HCT116 (cell line): ENCODE measurements at regions not wholly inside any gene's neighbourhood (a gene's known extent, or its start where the extent isn't known, plus 50 kb on each side); places are given as distances from the start of the nearest gene placed in this dataset.

ENCODE experiments used
- ATAC-seq: fragments of 200-7000 bp; cut with Tn5 transposase; 2 replicates; pipeline ENCODE4 v1.9.1; 2020; ENCODE audit warnings: mild to moderate bottlenecking, moderate library complexity
- BruUV-seq: library from RNA; stranded (reverse); fragments of 400-500 nt; replicated peaks from 2 replicates; lab custom pipeline; 2021; lab: Mats Ljungman, UMichigan
- CTCF ChIA-PET: fragments of 300-600 bp; sonication (Branson Sonifier 250); formaldehyde crosslinking; loops from one replicate; lab custom pipeline; 2021; ENCODE audit warnings: antibody characterized with exemption; lab: Charles Lee
- POLR2A ChIA-PET: fragments of 300-600, 350-600 bp; sonication (Branson Sonifier 250); formaldehyde crosslinking; loops from one replicate; lab custom pipeline; 2021; ENCODE audit warnings: antibody characterized with exemption; lab: Charles Lee
- RAD21 ChIA-PET, 2 experiments: fragments of 300-600 bp; sonication (Branson Sonifier 250); formaldehyde crosslinking; loops; one replicate each; lab custom pipeline; 2023; ENCODE audit warnings: low total read pairs in 2 of 2; ENCODE audit not compliant: uncharacterized antibody in 2 of 2, unreplicated experiment in 2 of 2, low non-redundant PET in 1 of 2; lab: Charles Lee
- DNase-seq: peaks from one replicate; pipeline ENCODE4 v3.0.0-alpha.2; 2010; ENCODE audit warnings: low read depth, low spot score
- H2AFZ ChIP-seq: fragments of 200-600 bp; shearing (Covaris generic), sonication (generic); 2 replicates; pipeline ENCODE4 v1.6.1; 2017; ENCODE audit warnings: low read depth, mixed run types, mixed read lengths, antibody characterized with exemption, low read length; ENCODE audit not compliant: poor library complexity, severe bottlenecking
- H3K27ac ChIP-seq: 2 replicates; pipeline ENCODE4 v1.5.1; 2012; ENCODE audit warnings: low read depth, low read length
- H3K27me3 ChIP-seq: fragments of 200-600 bp; sonication (generic); 2 replicates; pipeline ENCODE4 v1.6.1; 2016; ENCODE audit warnings: mixed run types, low read length, mixed read lengths; ENCODE audit not compliant: insufficient read depth
- H3K36me3 ChIP-seq, 2 experiments: fragments of 200-500 bp in 1 of 2; fragments of 200-600 bp in 1 of 2; sonication (Bioruptor generic) in 1 of 2; sonication (generic) in 1 of 2; 2 replicates each; pipeline versions ENCODE4 v1.5.1 to v1.6.1; 2014 to 2016; ENCODE audit warnings: low read length in 2 of 2, inconsistent platforms in 1 of 2, mixed read lengths in 1 of 2, mixed run types in 1 of 2; ENCODE audit not compliant: insufficient read depth in 2 of 2, control insufficient read depth in 1 of 2
- H3K4me1 ChIP-seq, 2 experiments: fragments of 200-600 bp in 1 of 2; sonication (generic) in 1 of 2; 2 replicates each; pipeline versions ENCODE4 v1.5.1 to v1.6.1; 2012 to 2017; ENCODE audit warnings: low read length in 2 of 2, inconsistent platforms in 1 of 2, mild to moderate bottlenecking in 1 of 2, mixed read lengths in 1 of 2, mixed run types in 1 of 2, moderate library complexity in 1 of 2; ENCODE audit not compliant: insufficient read depth in 2 of 2, control insufficient read depth in 1 of 2
- H3K4me2 ChIP-seq: fragments of 200-600 bp; sonication (generic); 2 replicates; pipeline ENCODE4 v1.6.1; 2017; ENCODE audit warnings: mixed run types, low read length, mixed read lengths
- H3K4me3 ChIP-seq, 2 experiments: fragments of 200-600 bp in 1 of 2; sonication (generic) in 1 of 2; replicated peaks in 1 of 2; 2 replicates each; pipeline ENCODE4 v1.5.1; 2011 to 2016; ENCODE audit warnings: low read length in 2 of 2, control low read depth in 1 of 2, low read depth in 1 of 2, mild to moderate bottlenecking in 1 of 2, mixed read lengths in 1 of 2, mixed run types in 1 of 2
- H3K79me2 ChIP-seq: fragments of 200-600 bp; sonication (generic); 2 replicates; pipeline ENCODE4 v1.6.1; 2017; ENCODE audit warnings: mild to moderate bottlenecking, mixed run types, low read length, moderate library complexity, mixed read lengths; ENCODE audit not compliant: insufficient read depth
- H3K9ac ChIP-seq: fragments of 200-600 bp; sonication (generic); 2 replicates; pipeline ENCODE4 v1.6.1; 2016; ENCODE audit warnings: low read length, mixed read lengths
- H3K9me2 ChIP-seq: fragments of 200-600 bp; sonication (generic), shearing (Covaris generic); 2 replicates; pipeline ENCODE4 v1.6.1; 2017; ENCODE audit warnings: mixed run types, mild to moderate bottlenecking, moderate library complexity; ENCODE audit not compliant: insufficient read depth
- H3K9me3 ChIP-seq, 2 experiments: fragments of 200-500 bp in 1 of 2; fragments of 200-600 bp in 1 of 2; sonication (Bioruptor generic) in 1 of 2; sonication (generic) in 1 of 2; 2 replicates each; pipeline ENCODE4 v1.6.1; 2014 to 2017; ENCODE audit warnings: low read length in 2 of 2, mixed read lengths in 2 of 2, inconsistent platforms in 1 of 2, low read depth in 1 of 2, mild to moderate bottlenecking in 1 of 2, mixed run types in 1 of 2, moderate library complexity in 1 of 2; ENCODE audit not compliant: control insufficient read depth in 1 of 2, insufficient read depth in 1 of 2
- H4K20me1 ChIP-seq: fragments of 200-600 bp; sonication (generic), shearing (Covaris generic); 2 replicates; pipeline ENCODE4 v1.6.1; 2017; ENCODE audit warnings: mixed run types, mild to moderate bottlenecking, moderate library complexity; ENCODE audit not compliant: insufficient read depth
- ATF3 ChIP-seq: IDR thresholded peaks from 2 replicates; pipeline ENCODE4 v1.6.1; 2012
- CBX3 ChIP-seq: IDR thresholded peaks from 2 replicates; pipeline ENCODE4 v1.6.1; 2012; ENCODE audit warnings: low read depth
- CEBPB ChIP-seq: IDR thresholded peaks from 2 replicates; pipeline ENCODE4 v1.6.1; 2012; ENCODE audit warnings: low read depth
- CTCF ChIP-seq, 3 experiments: fragments of 200-600 bp in 1 of 3; sonication (generic) in 1 of 3; IDR thresholded peaks in 2 of 3; conservative IDR thresholded peaks in 1 of 3; 2 replicates each; pipeline ENCODE4 v1.5.1; 2012 to 2017; ENCODE audit warnings: low read depth in 2 of 3, low read length in 2 of 3, antibody characterized with exemption in 1 of 3, borderline replicate concordance in 1 of 3, control low read depth in 1 of 3, mild to moderate bottlenecking in 1 of 3, mixed read lengths in 1 of 3, mixed run types in 1 of 3, moderate library complexity in 1 of 3; ENCODE audit not compliant: insufficient read depth in 1 of 3
- ELF1 ChIP-seq: IDR thresholded peaks from 2 replicates; pipeline ENCODE4 v1.6.1; 2012; ENCODE audit warnings: low read depth, borderline replicate concordance
- EZH2 ChIP-seq: fragments of 200-600 bp; sonication (generic); IDR thresholded peaks from 2 replicates; pipeline ENCODE4 v1.6.1; 2017; ENCODE audit warnings: antibody characterized with exemption, mixed run types
- POLR2A ChIP-seq: IDR thresholded peaks from 2 replicates; pipeline ENCODE4 v1.7.0; 2011; ENCODE audit warnings: borderline replicate concordance; ENCODE audit not compliant: insufficient read depth, insufficient read length; ENCODE audit errors: extremely low read depth
- POLR2AphosphoS5 ChIP-seq: IDR thresholded peaks from 2 replicates; pipeline ENCODE4 v1.6.1; 2011; ENCODE audit warnings: mild to moderate bottlenecking, low read depth, low read length, moderate library complexity
- SRF ChIP-seq: IDR thresholded peaks from 2 replicates; pipeline ENCODE4 v1.6.1; 2012; ENCODE audit warnings: low read depth
- TCF7L2 ChIP-seq: IDR thresholded peaks from 2 replicates; pipeline ENCODE4 v1.7.0; 2011; ENCODE audit warnings: borderline replicate concordance, inconsistent platforms; ENCODE audit not compliant: insufficient read depth, insufficient read length; ENCODE audit errors: extremely low read depth
- ZBTB33 ChIP-seq: IDR thresholded peaks from 2 replicates; pipeline ENCODE4 v1.6.1; 2011; ENCODE audit warnings: mild to moderate bottlenecking, low read length, moderate library complexity; ENCODE audit not compliant: insufficient replicate concordance; ENCODE audit errors: extremely low read depth
- ZFX ChIP-seq: fragments of 450-650 bp; IDR thresholded peaks from 2 replicates; pipeline ENCODE4 v1.6.1; 2017
- ZNF274 ChIP-seq: fragments of 200-500 bp; sonication (Bioruptor generic); IDR thresholded peaks from 2 replicates; pipeline ENCODE4 v1.6.1; 2014; ENCODE audit warnings: mild to moderate bottlenecking, low read depth, low read length, inconsistent platforms
- intact Hi-C: fragments of 100-400 bp; cut with micrococcal nuclease; formaldehyde crosslinking; loops from 2 replicates; pipeline ENCODE4 v1.10.0; 2022

- Histone ChIP-seq H3K9me3 (peaks cover 13 to 21% of the 10 kb centered on the region in 2 experiments; a peak in 2 of 4 replicates), H3K4me3 (no peak overlapping the region), H3K9ac (no peak overlapping the region), H3K27me3 (no peaks in the 10 kb centered on the region), H3K27ac (no peak overlapping the region), H3K4me2 (no peak overlapping the region), H2AFZ (no peak overlapping the region), H3K36me3 (no peaks in the 10 kb centered on the region), H3K4me1 (no peaks in the 10 kb centered on the region), H3K9me2 (no peaks in the 10 kb centered on the region), H3K79me2 (no peaks in the 10 kb centered on the region), H4K20me1 (no peaks in the 10 kb centered on the region)
- TF ChIP-seq CTCF (IDR thresholded peaks at IDR 0.05 in 2 of 3, conservative IDR thresholded peaks at IDR 0.05 in 1 of 3; ENCODE audit: borderline replicate concordance in 1 of 3, insufficient read depth in 1 of 3, low read depth in 2 of 3, low read length in 2 of 3) (no peak), ZNF274 (no peak), EZH2 (no peak), TCF7L2 (no peak), ELF1 (no peak), SRF (no peak), ATF3 (no peak), CEBPB (no peak), ZFX (no peak), ZBTB33 (no peak), CBX3 (no peak), POLR2A (no peak), POLR2AphosphoS5 (no peak)
- ChIA-PET CTCF (no interaction called here), RAD21 (no interaction called here), POLR2A (no interaction called here)
- ATAC-seq (no peak), DNase-seq (no peak)
- intact Hi-C loops, result no loop called here
- BruUV-seq, result no TSS peak
Observed at GRCh38 chr1:72690871-72691270, 408.5 kb upstream of the NEGR1 start.
